CD4-positive, alpha-beta T cell treated with Interleukin-17A for 1 hour (primary cell): ENCODE measurements at regions not wholly inside any gene's neighbourhood (a gene's known extent, or its start where the extent isn't known, plus 50 kb on each side); places are given as distances from the start of the nearest gene placed in this dataset.

Experiments used
- DNase-seq: peaks from one replicate; pipeline ENCODE4 v3.0.0-alpha.2; 2020

DNA sequence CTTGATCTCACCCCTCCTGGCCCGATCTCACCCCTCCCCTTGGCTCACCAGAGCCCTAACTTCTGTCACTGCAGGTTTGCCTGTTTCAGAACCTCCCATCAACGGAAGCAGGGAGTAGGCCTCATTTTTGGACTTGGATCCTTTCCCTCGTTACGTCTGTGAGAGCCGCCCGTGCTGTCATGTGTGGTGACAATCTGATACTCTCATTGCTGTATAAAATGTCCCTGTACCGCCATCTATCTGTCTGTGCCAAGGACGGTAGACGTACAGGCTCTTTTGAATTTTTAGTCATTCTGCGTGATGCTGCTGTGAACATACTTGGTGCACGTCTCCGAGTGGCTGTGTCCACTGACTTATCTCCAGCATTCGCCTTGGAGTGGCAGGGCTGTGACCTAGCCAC lies 1163.1 kb downstream of the BRD1 start:
- no peak for DNase-seq

DNA sequence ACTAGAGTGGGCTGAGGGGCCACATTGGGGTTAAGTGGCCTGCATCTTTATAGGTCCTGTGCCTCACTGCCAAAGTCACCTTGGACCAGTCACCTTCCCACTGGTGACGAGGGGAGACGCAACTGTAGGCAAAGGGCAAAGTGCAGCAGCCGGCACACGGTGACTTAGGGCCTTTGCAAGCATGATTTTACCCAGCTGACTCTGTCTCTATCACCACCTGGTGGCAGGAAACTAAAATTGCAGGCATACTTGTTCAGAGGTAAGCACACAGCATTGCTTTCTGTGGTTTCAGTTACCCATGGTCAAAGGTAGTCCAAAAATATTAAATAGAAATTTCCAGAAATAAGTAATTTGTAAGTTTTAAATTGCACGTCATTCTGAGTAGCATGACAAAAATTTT lies 1164.4 kb downstream of the BRD1 start:
- no peak for DNase-seq

DNA sequence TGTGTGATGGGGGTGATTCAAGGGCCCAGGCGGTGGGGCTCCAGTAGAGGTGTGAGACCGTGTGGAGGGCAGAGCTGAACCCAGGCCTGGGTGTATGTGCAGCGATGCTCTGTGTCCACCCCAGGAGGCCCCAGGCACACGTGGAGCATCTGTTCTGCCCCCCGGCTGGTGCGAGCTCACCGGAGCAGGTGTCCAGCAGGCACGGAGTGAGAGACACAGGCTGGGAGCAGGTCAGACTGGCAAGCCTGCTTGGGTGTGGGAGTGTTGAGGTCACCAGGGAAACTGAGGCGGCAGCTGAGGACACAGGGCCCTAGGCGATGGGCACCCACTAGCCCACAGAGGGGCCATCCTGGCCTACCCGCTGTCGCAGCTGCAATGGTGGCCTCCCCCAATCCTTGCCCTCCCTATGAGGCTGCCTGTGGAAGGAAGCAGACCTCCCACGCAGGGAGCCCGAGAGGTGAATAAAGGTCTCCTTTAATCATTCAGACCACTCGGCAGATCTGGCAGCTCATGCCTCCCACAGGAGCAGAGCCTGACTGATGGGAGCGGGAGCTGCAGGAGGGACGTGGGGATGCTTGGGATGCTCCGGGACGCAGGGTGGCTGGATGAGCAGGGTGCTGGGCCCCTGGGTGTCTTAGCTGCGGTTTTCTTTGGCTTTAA lies 1165.1 kb downstream of the BRD1 start:
- DNase-seq, result no peak

DNA sequence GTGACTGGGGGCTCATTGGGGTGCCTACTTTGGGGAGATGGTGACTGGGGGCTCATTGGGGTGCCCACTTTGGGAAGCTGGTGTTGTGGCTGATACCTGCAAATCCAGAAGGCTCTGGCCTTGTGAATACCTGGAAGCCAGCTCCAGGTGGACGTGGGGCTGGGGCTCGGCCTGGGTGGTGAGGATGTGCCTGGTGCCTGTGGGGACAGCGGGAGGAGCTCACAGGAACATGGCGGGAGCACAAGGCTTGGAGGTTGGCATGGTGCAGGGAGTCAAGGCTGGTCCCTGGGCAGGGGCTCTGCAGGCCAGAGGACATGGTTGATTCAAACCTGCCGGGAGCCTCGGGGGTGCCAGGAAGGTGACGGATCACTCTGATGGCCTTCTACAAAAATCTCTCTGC lies 1165.7 kb downstream of the BRD1 start:
- DNase-seq, result no peak

DNA sequence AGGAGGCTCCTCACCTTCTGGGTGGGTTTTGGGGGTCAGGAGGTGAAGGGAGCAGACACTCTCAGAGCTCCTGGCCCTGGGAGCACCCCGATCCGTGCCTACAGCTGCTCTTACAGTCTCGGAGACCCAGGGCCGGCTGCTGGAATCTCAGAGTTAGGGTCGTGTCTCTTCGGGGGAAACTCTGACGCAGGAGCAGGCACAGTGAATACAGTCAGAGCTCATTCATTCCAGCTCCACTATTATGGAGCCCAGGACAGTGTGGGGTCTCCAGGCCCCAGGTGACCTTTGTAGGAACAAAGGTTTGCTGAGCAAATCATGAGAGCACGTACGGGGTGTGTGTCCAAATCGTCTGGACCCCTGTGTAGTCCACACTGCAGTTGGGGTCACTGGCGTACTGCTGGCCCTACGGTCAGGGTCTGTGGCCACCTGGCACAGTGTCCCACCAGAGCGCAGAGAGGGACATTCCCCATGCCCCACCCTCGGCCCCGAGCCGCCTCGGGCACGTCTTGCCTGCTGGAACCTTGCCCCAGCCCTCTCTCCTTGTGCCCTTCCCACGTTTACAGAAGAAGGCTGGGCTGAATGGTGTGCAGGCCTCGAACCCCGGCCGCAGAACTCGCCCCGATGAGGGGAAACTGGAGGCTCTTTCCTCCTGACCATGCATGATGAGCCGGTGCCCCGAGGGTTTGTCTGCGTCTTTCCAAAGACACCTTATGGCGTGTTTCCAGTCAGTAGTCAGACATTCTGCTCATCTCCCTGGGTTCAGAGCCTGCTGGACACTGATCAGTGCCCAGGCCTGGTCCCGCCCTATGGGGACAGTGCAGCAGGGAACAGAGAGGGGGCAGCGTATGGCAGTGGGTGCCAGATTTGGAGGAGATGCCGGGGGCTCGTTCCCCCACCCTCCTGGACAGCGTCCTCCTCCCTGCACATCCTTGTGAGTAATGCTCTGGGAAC lies 1166.6 kb downstream of the BRD1 start:
- DNase-seq, result no peak

DNA sequence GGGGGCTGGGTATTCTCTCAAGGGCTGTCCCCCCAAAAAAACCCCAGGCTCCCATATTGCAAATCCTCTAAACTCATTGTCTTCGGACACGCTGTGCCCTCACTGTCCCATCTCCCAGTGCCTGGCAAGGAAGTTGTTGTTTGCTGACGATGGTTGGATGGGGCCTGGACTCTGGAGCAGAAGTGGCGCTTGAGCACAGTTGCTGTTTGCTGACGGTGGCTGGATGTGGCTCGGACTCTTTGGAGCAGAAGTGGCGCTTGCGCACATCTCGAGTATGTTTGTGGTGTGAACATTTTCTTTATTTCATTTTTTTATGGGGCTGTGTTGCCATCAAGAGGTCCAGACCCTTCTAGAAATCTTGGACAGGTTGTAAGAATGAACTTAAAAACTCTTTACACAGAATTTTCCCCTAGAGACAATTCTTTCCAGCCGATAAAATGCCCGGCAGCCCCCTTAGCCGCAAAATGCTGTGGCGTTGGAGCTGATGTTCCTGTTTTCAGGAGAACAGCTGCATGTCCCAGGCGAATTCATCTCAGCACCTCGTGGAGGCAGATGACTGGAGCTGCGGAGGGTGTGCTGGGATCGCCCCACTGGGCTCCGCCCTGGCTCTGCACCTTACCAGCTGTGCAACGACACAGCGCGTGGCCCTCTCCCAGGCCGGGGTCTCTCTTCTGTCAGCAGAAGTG lies 1167.4 kb downstream of the BRD1 start:
- no peak for DNase-seq

DNA sequence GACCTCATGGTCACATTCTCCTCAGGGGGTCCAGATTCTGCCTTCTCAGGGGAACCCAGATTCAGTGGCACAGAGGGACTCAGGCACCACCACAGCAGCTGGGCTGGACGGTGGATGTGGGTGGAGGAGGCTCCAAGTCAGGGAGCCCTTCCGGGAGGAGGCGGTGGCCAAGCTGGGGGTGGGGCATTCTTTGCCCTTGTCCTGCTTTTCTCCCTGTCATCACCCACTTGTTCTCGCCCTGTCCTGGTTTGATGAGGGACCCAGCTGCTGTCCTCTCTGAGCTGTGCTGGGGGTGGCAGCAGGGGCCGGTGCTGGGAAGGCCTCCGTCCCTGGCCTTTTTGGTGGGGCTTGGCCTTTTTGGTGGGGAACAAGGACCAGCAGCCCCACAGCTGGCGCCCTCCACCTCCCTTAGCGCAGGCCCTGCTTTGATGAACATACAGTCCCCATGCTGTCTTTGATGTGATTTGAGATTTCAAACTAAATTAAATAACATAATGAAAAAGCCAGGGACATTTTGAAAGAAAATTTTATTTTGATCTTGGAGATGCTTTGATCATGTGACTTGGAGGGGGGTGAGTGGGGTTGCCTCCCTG lies 1168.2 kb downstream of the BRD1 start:
- DNase-seq, result no peak

DNA sequence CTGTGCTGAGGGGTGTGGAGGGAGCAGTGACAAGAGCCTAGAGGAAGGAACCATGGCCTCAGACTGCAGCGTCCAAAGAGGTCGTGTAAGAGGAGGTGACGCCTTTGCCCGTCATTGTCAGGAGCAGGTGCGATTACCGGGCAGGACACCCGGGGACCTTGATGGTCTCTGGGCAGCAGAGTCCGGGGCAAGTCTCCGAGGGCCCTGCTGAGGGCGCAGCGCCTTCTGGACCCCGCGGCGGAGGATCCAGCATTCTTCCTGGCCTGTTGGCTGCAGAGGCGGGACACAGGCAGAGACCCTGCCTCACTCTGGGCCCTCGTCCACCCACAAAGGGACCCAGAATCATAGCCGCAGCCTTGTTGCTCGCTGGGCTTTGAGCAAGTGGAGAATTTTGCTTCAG lies 1168.8 kb downstream of the BRD1 start:
- DNase-seq, result no peak

DNA sequence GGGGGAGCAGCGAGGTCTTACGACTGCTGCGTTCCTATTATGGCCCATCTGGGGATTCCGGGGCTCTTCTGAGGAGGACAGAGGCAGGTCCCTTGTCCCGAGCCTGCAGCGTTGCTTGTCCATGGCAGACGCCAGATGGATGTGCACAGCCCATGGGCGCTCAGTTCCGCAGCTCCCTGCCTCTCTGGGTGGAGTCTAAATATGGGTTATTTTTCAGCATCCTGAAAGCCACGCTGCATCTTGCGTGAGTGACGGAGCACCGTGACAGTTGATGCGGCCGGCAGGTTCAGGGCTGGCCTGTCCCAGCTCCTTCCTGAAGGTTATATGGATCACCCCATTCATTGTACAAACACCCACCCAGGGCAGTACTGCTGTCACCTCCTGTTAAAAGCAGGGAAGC lies 1169.4 kb downstream of the BRD1 start:
- no peak for DNase-seq

DNA sequence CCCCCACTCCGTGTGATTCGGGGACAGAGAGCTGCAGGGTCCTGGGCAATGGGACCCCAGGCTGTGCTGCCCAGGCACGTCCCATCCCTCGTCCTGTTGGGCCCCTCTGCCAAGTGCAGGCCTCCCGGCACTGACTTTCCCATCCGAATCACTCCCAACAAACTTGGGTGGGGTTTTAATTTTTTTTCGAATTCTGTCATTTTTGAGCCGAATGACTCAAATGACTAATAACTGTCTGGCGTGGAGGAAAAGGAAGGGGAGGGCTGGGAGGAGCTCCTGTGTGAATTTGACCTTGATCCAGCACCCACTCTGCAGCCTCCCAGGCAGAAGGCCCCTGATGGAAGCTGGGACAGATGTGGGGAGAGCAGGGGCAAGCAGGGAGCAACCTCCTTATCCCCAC lies 1173.2 kb downstream of the BRD1 start:
- DNase-seq, result no peak

DNA sequence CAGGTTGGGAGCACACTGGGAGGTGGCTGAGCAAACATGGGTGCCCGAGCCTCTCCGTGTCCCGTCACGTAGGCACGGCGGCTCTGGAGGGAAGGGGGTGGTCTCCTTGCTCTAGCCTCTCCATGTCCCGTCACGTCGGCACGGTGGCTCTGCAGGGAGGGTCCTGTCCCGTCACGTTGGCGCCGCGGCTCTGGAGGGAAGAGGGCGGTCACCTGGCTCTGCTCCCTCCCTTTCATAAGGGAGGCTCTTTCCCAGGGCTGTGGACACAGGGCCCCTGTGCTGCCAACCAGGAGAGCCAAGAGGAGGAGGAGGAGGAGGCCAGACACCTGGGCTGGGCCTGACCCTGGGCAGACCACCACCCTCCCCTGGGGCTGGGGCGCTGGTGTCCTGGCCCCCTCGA lies 1173.7 kb downstream of the BRD1 start:
- no peak for DNase-seq

DNA sequence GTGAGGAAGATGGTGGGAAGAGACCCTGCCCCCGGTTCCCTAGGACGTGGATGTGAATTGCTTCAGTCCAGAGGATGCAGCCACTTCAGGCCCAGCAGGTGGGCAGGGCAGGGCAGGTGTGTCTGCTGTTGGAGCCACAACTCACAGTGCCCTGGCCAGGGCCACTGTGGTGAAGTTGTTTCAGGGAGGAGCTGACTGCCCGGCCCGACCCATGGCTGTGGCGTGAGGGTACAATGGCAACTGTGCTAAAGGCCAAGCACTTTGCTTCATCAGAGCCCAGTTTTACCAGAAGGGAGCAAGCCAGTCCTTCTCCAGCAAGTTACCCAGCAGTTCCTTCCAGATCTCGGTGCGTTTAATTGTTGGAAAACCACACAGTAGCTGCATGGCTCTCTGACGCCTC lies 1174.4 kb downstream of the BRD1 start:
- no peak for DNase-seq

DNA sequence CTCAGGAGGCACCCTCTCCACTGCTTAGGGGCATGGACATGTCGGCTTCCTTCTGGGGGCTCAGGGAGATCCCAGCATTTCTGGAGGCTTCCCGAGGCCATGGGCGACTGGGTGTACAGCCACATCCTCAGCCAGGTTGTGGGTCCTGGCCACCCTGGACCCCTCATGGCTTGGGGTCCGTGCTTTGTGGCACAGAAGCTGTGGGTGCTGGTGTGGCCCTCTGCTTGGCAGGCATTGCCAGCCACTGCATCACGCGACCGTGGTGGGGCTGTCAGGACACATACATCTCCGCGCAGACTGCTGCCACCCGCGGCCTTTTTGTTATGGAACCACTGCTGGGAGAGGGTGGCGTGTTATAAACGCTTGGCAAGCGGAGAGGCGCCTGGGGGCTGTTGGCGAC lies 1174.9 kb downstream of the BRD1 start:
- DNase-seq, result no peak

DNA sequence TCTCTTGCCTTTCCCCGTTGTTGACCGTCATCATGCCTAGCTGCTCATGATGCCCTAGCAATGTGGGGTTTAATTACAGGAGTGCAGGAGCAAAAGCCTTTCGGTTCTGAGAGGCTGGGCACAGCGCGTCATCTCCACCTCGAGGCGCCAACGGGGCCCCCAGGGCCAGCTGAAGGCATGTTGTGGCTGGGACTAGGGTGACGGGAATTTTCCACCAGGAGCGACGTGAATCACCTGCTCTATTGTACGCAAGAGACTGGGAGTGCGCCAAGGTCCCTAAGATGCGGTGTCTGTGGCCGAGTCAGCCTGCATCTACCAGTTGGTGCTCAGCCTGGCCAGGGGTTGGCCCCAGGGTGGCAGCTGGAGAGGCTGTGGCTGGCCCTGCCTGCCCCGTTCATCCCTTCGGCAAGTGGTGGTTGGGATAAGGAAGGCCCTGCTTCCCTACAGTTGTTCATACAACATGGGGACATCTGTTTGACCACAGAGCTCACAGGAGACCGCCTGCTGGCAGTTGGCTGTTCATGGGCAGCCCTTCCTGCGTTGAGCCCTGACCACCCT lies 1175.6 kb downstream of the BRD1 start:
- no peak for DNase-seq

DNA sequence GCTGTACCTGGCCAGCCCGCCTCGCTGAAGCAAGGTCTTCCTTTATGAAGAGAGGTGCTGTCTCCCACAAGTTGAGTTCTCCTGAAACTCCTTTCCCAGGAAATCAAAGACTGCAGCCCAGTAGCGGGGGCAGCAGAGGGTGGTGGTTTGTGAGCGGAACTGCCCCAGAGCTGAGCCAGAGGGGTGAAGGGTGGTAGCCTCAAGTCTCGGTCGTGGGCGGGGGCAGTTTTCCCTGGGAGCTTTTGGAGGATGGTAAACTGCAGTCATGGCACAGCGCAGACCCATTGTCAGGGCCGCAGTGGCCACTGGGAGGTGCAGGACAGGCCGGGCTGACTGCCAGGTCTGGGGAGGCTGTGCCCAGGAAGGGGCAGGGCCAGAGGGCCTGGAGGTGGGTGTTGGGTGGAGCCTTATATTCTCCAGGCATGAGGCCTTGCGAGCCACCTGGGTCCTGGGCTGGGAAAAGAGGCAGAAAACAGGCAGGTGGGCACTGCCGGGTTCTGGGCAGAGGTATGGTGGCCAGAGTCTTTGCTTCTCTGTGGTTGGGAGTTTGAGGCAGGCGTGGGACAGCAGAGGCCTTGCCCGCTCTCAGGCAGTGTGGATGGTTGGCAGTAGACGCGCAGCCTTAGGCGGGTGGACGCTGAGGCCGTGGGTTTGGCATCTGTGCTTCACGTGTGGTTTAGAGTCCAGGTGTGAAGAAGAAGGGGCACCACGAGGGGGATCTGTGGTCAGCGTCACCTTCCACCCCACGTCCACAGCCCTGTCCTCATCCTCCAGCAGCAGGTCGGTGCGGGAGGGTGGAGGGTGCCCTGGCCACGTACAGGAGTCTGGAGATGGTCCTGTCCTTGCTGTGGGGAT lies 1176.4 kb downstream of the BRD1 start:
- DNase-seq, result no peak

DNA sequence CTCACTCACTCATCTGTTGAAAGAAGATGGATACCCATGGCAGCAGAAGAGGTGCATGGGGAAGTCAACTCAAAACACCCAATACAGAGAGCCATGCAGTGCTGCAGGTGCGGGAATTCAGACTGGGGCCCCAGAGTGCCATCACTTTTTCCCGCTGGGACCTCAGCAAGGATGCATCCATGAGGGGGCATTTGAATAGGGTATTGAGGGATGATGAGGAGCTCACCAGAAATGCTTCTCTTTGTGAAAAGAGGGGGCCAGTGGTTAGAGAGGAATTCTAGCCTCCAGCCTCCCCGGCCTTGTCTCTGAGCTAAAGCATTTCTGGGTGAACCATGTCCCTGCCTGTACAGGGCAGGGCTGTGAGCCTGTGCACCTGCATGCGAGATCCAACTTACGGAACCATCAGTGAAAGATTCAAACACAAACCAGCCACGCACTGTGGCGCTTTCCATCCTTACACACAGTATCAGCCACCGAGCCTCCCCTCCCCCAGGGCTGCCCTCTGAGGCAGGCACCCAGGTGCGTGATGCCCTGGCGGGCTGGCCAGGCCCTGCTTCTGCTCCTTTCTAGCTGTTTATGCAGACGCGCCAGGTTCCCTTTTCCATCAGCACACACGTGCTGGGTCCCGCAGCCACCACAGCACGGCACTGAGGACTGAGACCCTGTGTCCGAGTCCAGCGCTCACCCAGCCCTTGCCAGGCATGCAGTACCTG lies 1177.2 kb downstream of the BRD1 start:
- DNase-seq, result no peak

DNA sequence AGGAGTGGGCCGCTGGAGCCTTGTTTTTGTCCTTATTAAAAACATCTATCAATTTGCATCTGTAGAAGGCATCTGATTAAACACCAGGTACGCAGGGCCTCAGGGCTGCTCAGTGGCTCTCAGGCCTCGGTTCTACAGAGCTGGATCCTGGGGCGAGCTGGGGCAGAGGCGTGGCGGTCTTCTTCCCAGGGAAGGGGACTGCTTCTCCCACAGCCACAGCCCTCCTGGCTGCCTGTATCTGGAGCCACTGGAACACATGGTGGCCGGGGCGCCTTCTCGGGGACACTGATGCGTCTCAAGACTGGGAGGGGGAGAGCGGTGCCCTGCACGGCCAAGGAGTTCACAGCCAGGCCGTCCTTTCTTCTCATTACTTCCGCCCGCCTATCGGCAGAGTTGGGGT lies 1178.2 kb downstream of the BRD1 start:
- DNase-seq, result no peak

DNA sequence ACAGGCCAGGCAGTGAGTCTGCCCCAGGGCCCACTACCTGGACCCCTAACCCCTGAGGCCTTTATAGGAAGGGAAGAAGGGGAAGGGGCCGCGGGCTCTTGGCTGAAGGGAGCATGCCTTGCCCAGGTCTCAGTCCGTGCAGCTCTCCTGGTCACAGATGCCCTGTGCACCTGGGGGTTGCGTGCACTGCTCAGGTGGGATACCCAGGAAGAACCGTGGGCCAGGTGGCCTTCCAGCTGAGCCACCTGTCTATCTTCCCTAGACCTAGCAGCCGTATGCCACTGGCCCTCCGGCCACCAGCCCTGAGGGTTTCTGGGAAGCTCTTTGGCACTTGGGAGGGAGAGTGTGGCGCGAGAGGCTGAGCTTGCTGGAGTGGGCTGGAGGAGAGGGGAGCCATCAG lies 1178.6 kb downstream of the BRD1 start:
- DNase-seq, result no peak

DNA sequence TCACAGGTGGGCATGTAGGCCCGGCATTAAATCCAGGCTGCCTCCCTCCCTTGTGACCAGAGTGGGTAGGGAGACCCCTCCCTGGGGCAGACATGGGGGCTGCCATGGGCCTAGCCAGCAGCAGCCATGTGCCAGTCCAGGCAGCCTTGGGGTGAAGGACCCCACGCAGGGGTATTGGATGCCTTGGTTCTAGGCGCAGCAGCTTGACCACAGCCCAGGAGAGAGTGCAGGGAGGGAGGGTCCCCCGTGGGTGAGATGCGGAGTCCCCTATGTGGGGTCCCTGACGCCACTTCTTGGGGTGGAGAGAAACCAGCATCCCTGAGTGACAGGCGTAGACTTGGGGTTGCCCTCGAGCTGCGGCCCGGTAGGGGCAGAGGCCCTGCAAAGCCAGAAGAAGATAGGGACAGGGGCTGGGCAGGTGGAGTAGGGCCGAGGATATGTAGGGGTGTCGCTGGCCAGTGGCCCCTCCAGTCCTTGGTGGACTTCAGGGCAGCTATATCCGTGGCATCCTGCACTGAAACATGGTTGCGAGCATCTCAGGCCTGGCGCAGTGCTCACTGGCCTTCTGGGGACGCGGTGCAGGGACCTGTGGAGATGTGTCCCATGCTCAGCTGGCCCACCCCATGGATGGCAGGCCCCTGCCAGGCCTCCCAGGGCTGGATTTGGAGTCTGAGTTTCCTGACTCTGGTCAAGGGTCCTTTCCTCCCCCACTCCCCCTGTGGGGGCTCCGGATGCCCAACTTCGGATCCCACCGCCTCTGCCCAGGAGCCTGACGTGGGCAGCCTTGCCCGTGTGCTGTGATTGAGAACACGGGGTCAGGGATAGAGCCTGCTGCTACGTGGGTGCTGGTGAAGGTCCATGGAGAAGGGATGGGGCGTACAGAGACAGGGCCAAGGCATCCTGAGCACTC lies 1179.8 kb downstream of the BRD1 start:
- no peak for DNase-seq

DNA sequence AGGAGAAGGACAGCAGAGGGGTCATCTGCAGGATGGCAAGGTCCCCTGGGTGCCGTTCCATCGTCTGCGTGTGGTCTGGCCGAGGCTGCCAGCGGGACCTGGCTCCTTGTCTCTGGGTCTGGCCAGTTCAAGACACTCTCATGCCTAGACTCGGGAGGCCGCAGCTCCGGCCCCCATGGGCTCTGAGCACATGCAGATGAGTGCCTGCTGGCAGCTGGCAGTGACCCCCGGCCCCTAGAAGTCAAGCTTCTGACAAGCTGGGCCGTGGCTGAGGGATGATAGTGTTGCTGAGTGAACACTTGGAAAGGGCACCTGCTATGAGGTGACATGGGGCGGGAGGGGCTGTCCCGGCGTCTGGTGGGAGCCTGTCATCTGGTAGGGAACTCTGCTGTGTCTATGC lies 1180.6 kb downstream of the BRD1 start:
- no peak for DNase-seq
